T-helper 17 cell (primary cell): ENCODE measurements at regions not wholly inside any gene's neighbourhood (a gene's known extent, or its start where the extent isn't known, plus 50 kb on each side); places are given as distances from the start of the nearest gene placed in this dataset.

Experiments used
- ATAC-seq: fragments of 150-1000 bp; cut with Tn5 transposase; 2 replicates; pipeline ENCODE4 v1.10.0; 2021; ENCODE audit warnings: mild to moderate bottlenecking, moderate library complexity
- DNase-seq, 3 donors: peaks; one replicate each; pipeline versions ENCODE4 v3.0.0 to v3.0.0-alpha.2; 2020 to 2021
- H3K9me3 ChIP-seq: one replicate; pipeline ENCODE4 v1.7.0; 2013; ENCODE audit warnings: low read length, mild to moderate bottlenecking; ENCODE audit not compliant: control insufficient read depth, poor library complexity, severe bottlenecking
- H3K27ac Mint-ChIP-seq: one replicate; pipeline ENCODE4 v1.8.0; 2022; ENCODE audit warnings: mild to moderate bottlenecking, moderate library complexity, mixed read lengths
- H3K27me3 Mint-ChIP-seq: one replicate; pipeline ENCODE4 v1.8.0; 2022; ENCODE audit warnings: mixed read lengths
- H3K36me3 Mint-ChIP-seq: one replicate; pipeline ENCODE4 v1.8.0; 2022; ENCODE audit warnings: low read depth, mixed read lengths
- H3K4me1 Mint-ChIP-seq: one replicate; pipeline ENCODE4 v1.8.0; 2022; ENCODE audit warnings: mild to moderate bottlenecking, mixed read lengths
- H3K4me3 Mint-ChIP-seq: one replicate; pipeline ENCODE4 v1.8.0; 2022; ENCODE audit warnings: mild to moderate bottlenecking, moderate library complexity, mixed read lengths

GRCh38 chr15:38163658-38164057 lies 89.0 kb upstream of the SPRED1 start:
- H3K4me3 Mint-ChIP-seq: no peak overlapping the region
- H3K9me3 ChIP-seq: no peaks in the 10 kb centered on the region
- no peak for ATAC-seq
- H3K4me1 Mint-ChIP-seq: no peaks in the 10 kb centered on the region
- H3K27ac Mint-ChIP-seq: no peak overlapping the region
- H3K27me3 Mint-ChIP-seq: peaks cover 30% of the 10 kb centered on the region
- H3K36me3 Mint-ChIP-seq: no peaks in the 10 kb centered on the region
- no peak for DNase-seq

- no peak overlapping the region for H3K27ac Mint-ChIP-seq
- H3K9me3 ChIP-seq: no peaks in the 10 kb centered on the region
- H3K4me3 Mint-ChIP-seq: no peak overlapping the region
- ATAC-seq (no peak), DNase-seq (no peak)
- no peaks in the 10 kb centered on the region for H3K36me3 Mint-ChIP-seq
- peaks cover 30% of the 10 kb centered on the region for H3K27me3 Mint-ChIP-seq
- H3K4me1 Mint-ChIP-seq: no peaks in the 10 kb centered on the region
Observed at GRCh38 chr15:38164061-38164460, 88.6 kb upstream of the SPRED1 start.

GRCh38 chr15:38164507-38164906 lies 88.1 kb upstream of the SPRED1 start:
- no peaks in the 10 kb centered on the region for H3K4me1 Mint-ChIP-seq
- H3K9me3 ChIP-seq: no peaks in the 10 kb centered on the region
- H3K27ac Mint-ChIP-seq: no peak overlapping the region
- H3K27me3 Mint-ChIP-seq: peaks cover 30% of the 10 kb centered on the region
- no peak overlapping the region for H3K4me3 Mint-ChIP-seq
- ATAC-seq (no peak), DNase-seq (no peak)
- no peaks in the 10 kb centered on the region for H3K36me3 Mint-ChIP-seq

- no peaks in the 10 kb centered on the region for H3K36me3 Mint-ChIP-seq
- ATAC-seq (no peak), DNase-seq (no peak)
- H3K9me3 ChIP-seq: no peaks in the 10 kb centered on the region
- H3K27ac Mint-ChIP-seq: no peak overlapping the region
- H3K4me3 Mint-ChIP-seq: no peak overlapping the region
- H3K27me3 Mint-ChIP-seq: peaks cover 22% of the 10 kb centered on the region
- no peaks in the 10 kb centered on the region for H3K4me1 Mint-ChIP-seq
Observed at GRCh38 chr15:38168467-38169070, 84.1 kb upstream of the SPRED1 start.

GRCh38 chr15:38171973-38172372 lies 80.7 kb upstream of the SPRED1 start:
- DNase-seq (no peak), ATAC-seq (no peak)
- H3K36me3 Mint-ChIP-seq: no peaks in the 10 kb centered on the region
- H3K9me3 ChIP-seq: no peaks in the 10 kb centered on the region
- H3K4me3 Mint-ChIP-seq: no peak overlapping the region
- H3K27me3 Mint-ChIP-seq: peaks cover 30% of the 10 kb centered on the region
- H3K4me1 Mint-ChIP-seq: no peaks in the 10 kb centered on the region
- no peak overlapping the region for H3K27ac Mint-ChIP-seq

- Mint-ChIP-seq H3K27me3 (peaks cover 42% of the 10 kb centered on the region), H3K27ac (no peak overlapping the region), H3K4me1 (no peaks in the 10 kb centered on the region), H3K4me3 (no peak overlapping the region), H3K36me3 (no peaks in the 10 kb centered on the region)
- no peaks in the 10 kb centered on the region for H3K9me3 ChIP-seq
- ATAC-seq (no peak), DNase-seq (no peak)
Observed at GRCh38 chr15:38174691-38175090, 77.9 kb upstream of the SPRED1 start.

GRCh38 chr15:38176155-38176554 lies 76.5 kb upstream of the SPRED1 start:
- DNase-seq: no peak
- Mint-ChIP-seq H3K4me1 (no peaks in the 10 kb centered on the region), H3K27me3 (peaks cover 47% of the 10 kb centered on the region), H3K27ac (no peak overlapping the region), H3K4me3 (no peak overlapping the region), H3K36me3 (no peaks in the 10 kb centered on the region)
- H3K9me3 ChIP-seq: no peaks in the 10 kb centered on the region
- ATAC-seq: no peak

GRCh38 chr15:38176691-38177090 lies 75.9 kb upstream of the SPRED1 start:
- no peak overlapping the region for H3K27ac Mint-ChIP-seq
- no peaks in the 10 kb centered on the region for H3K9me3 ChIP-seq
- no peaks in the 10 kb centered on the region for H3K36me3 Mint-ChIP-seq
- no peaks in the 10 kb centered on the region for H3K4me1 Mint-ChIP-seq
- no peak for DNase-seq
- H3K27me3 Mint-ChIP-seq: peaks cover 45% of the 10 kb centered on the region
- ATAC-seq: no peak
- H3K4me3 Mint-ChIP-seq: no peak overlapping the region

- peaks cover 31% of the 10 kb centered on the region for H3K27me3 Mint-ChIP-seq
- ATAC-seq (no peak), DNase-seq (no peak)
- no peaks in the 10 kb centered on the region for H3K9me3 ChIP-seq
- H3K4me3 Mint-ChIP-seq: no peak overlapping the region
- no peak overlapping the region for H3K27ac Mint-ChIP-seq
- no peaks in the 10 kb centered on the region for H3K36me3 Mint-ChIP-seq
- H3K4me1 Mint-ChIP-seq: no peaks in the 10 kb centered on the region
Observed at GRCh38 chr15:38182900-38183299, 69.7 kb upstream of the SPRED1 start.

GRCh38 chr15:38186507-38186906 lies 66.1 kb upstream of the SPRED1 start:
- ATAC-seq: no peak

GRCh38 chr15:38187630-38188313 lies 64.9 kb upstream of the SPRED1 start:
- Mint-ChIP-seq H3K4me1 (no peaks in the 10 kb centered on the region), H3K4me3 (no peak overlapping the region), H3K27me3 (peaks cover 44% of the 10 kb centered on the region), H3K27ac (no peak overlapping the region), H3K36me3 (no peaks in the 10 kb centered on the region)
- DNase-seq (no peak), ATAC-seq (no peak)
- H3K9me3 ChIP-seq: no peaks in the 10 kb centered on the region

More at GRCh38 chr15:38186507-38186906, 66.1 kb upstream of the SPRED1 start:
- Mint-ChIP-seq H3K4me3 (no peak overlapping the region), H3K36me3 (no peaks in the 10 kb centered on the region), H3K4me1 (no peaks in the 10 kb centered on the region), H3K27ac (no peak overlapping the region), H3K27me3 (peaks cover 47% of the 10 kb centered on the region)
- no peak for DNase-seq
- H3K9me3 ChIP-seq: no peaks in the 10 kb centered on the region

- Mint-ChIP-seq H3K36me3 (no peaks in the 10 kb centered on the region), H3K4me3 (no peak overlapping the region), H3K27ac (no peak overlapping the region), H3K4me1 (no peaks in the 10 kb centered on the region), H3K27me3 (peaks cover 35% of the 10 kb centered on the region)
- DNase-seq: no peak
- no peak for ATAC-seq
- H3K9me3 ChIP-seq: no peaks in the 10 kb centered on the region
Observed at GRCh38 chr15:38189671-38190295, 62.9 kb upstream of the SPRED1 start.

GRCh38 chr15:38190501-38190900 lies 62.1 kb upstream of the SPRED1 start:
- no peak for ATAC-seq

GRCh38 chr15:38192496-38192895 lies 60.1 kb upstream of the SPRED1 start:
- no peak overlapping the region for H3K27ac Mint-ChIP-seq
- no peak for ATAC-seq
- no peaks in the 10 kb centered on the region for H3K36me3 Mint-ChIP-seq
- DNase-seq: no peak
- no peaks in the 10 kb centered on the region for H3K9me3 ChIP-seq
- H3K4me1 Mint-ChIP-seq: no peaks in the 10 kb centered on the region
- H3K4me3 Mint-ChIP-seq: no peak overlapping the region
- peaks cover 44% of the 10 kb centered on the region for H3K27me3 Mint-ChIP-seq

More at GRCh38 chr15:38190501-38190900, 62.1 kb upstream of the SPRED1 start:
- Mint-ChIP-seq H3K36me3 (no peaks in the 10 kb centered on the region), H3K27me3 (peaks cover 39% of the 10 kb centered on the region), H3K4me1 (no peaks in the 10 kb centered on the region), H3K27ac (no peak overlapping the region), H3K4me3 (no peak overlapping the region)
- H3K9me3 ChIP-seq: no peaks in the 10 kb centered on the region
- no peak for DNase-seq
